ENCODE measurements at regions not wholly inside any gene's neighbourhood (a gene's known extent, or its start where the extent isn't known, plus 50 kb on each side); places are given as distances from the start of the nearest gene placed in this dataset.

DNA sequence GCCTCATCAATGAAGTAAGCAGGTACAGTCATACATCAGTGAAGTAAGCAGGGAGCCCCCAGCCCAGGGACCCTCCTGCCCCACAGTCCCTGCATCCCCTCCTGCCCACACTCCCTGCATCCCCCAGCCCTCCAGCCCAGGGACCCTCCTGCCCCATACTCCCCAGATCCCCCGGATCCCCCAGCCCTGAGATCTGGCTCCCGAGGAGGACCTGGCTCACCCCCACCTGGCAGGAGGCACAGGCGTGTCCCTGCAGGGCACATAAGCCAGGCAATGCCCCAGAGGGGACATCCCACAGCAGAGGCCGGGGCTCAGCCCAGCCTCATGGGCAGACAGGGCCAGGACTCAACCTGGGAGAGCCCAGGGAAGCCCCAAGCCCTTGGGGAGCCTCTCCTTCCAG lies 53.6 kb upstream of the TPM4 start:
- DNase-seq, result no peak

GRCh38 chr19:16023146-16023915 lies 53.0 kb upstream of the TPM4 start:
- DNase-seq, result no peak

DNA sequence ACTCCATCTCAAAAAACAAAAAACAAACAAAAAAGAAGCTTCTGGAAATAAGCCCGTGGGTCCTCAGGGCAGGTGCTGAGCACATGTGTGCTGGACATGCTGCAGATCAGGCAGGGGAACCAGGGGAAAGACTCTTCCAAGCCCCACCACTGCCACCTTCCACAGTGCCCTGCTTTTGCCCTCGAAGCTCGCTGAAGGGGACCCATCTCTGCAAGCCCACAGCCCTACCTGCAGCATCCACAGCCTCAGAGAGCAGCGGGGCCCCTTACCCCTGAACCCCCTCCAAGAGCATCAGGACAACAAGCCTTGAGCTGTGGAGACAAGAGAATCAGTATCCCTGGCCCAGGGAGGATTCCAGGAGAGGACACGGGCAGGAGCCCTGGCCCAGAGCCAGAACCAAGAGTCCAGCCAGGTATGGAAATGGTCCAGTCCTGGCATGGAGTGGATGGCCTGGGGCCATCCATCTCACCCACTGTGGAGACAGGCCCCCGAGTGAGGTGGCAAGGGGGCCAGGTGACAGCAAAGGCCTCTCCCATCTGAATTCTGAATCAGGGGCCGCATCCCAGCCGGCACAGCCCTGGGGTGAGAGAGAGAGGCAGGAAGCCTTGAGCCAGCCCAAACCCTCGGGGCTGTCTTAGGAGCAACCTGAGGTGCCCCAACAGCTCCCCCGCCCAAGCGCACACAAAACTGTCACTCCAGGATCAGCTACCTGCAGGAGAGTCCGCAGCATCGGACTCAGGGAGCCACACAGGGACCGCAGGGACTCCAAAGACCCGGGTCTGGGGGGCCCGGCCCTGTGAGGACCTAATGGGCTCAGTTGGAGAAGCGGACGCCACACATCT lies 51.8 kb upstream of the TPM4 start:
- no peak for DNase-seq

- peak; percentile 29 for DNase-seq
Observed at GRCh38 chr19:16025108-16026101, 50.9 kb upstream of the TPM4 start.

DNA sequence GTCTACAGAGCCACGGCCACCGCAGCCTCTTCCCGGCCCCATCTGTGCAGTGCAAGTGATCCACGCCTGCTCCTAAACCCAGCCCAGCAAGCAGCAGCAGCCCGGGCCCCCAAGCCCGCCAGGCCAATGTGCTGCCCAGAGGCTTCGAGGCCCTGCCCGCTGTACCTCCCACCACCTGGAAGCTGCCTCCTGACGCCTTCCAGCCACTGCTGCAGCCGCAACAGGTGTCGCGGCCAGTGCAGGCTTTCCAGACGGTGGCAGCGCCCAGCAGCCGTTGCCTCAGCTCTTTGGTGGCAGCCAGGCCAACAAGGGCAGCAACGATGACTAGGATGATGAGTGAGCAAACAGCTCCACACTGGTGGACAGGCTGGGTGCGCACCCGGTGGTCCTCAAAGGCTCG lies 50.2 kb upstream of the TPM4 start:
- no peak for DNase-seq
